GM21367 (cell line): ENCODE measurements at regions not wholly inside any gene's neighbourhood (a gene's known extent, or its start where the extent isn't known, plus 50 kb on each side); places are given as distances from the start of the nearest gene placed in this dataset.
"Not testable (repeated sequence)": the region's sequence is repeated elsewhere in the genome, so short reads cannot be mapped to it uniquely, and the experiment has no call there.

Source experiments
- ATAC-seq: cut with Tn5 transposase; IDR thresholded peaks from one replicate; pipeline ENCODE4 v1.9.1; 2021; ENCODE audit not compliant: unreplicated experiment

DNA sequence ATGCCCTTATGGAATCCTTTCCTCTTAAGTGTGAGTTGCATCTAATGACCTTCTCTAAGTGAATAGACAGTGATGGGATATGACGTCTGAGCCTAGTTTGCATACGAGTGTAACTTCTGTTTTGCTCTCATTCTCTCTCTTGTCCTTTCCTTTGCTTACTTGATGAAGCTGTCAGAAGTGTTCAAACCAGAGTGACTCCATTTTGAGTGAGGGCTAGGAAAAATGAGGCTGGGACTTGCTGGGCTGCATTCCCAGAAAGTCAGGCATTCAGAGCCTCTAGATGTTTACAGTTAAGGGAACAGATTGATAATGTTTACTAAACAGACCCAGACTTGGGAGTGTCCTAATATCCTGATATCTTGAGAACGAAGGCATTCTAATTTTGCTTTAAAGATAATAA is 311.2 kb upstream of the SOX4 start:
- ATAC-seq, result not testable (repeated sequence)

DNA sequence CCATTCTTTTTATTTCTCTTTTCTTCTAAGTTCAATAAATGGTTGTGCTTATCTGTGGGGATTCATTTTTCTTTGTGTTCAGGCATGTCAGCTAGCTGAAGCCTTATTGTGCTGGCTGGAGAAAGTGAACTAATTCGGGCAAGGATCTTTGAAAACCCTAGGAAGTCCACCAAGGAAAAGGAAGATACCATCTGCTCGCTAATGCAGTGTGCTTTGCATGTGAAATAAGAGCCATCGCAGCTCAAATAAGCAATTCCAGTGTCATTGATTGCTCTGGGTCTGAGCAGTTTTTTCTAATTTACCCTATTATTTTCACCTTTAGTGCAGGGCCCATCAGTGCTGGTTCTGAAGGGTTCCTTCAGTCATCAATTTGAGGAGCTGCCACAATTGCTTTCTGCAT is 309.4 kb upstream of the SOX4 start:
- no peak for ATAC-seq

DNA sequence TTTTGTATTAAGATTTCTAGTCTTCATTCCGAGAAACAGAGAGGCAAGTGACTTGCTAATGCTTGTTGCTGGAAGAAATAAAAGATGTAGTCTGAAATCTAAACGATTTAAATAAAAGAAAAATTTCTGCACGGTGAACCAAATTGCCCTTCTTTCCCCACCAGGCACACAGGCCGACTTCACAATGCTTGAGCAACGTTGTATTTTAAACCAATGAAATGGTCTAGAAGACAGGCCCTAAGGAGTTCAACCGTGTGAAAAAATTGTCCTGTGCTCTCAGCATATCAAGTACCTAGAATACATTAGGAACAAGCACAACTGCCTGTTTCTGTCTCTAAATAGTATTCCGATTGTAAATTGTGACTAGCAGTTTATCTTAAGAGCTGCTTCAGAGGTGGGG is 308.8 kb upstream of the SOX4 start:
- ATAC-seq, result no peak

DNA sequence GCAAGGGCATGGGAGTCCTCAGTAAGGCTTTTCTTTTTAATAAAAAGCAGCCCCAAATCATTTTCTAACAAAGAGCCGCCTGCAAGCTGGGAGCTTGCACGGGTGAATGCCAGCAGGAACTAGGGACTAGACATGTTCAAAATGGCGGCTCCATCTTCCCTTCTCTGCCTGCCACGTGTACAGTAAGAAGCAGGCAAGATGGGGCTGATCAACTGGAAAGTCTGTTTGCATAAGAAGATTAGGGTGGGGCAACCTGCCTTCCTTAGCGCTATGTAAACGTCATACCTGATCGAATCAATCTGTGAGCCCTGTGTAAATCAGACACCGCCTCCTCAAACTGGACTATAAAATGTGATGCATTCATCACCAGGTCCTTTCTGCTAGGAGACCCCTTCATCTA is 299.4 kb upstream of the SOX4 start:
- no peak for ATAC-seq

DNA sequence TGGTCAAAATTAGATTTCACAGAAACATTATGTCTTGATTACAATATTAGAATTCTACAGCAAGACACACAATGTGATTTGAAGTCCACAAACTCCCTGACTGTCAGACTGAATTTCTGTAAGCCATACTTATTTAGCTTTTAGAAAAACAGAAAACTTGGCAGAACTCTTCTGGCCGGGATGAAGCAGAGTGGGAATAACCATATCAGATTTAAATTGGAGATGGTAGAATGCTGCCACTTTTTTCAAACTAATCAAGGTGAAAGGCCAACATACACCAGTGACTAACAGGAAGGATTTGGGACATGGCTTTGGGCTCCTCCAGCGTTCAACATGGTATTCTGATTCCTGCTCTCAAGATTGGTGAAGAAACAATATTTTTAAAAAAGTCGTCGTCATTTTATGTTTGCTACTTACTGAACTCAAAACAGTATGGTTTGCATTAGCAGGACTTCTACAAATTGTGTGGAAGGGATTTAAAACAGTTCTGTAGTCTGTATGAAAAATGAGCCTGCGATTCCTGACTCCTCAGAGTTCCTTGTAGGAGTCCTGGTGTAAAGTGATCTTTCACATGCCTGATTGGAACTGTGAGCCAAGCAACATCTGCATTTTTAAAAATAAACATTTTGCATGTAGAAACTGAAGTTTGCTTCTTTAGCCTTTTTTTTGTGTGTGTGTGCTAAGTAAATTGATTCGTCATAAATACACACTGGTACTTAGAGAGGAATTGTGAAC is 297.9 kb upstream of the SOX4 start:
- ATAC-seq, result no peak

DNA sequence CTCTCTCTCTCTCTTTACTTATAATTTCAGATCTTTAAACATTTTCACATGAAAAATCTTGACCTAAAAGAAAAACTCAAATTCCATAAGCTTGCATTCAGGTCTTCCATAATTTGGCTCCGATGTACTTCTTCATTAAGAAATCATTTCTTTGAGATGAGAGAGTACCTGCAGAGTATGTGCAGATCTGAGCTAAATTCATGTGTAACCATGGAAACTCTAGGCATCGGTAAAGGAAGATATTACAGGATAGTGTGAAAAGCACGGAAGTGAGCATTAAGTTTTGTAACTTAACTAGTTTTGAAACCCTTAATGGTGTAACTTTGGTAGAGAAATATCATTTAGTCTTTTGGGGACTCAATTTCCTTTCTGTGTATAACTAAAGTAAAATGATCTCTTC is 295.9 kb upstream of the SOX4 start:
- no peak for ATAC-seq

DNA sequence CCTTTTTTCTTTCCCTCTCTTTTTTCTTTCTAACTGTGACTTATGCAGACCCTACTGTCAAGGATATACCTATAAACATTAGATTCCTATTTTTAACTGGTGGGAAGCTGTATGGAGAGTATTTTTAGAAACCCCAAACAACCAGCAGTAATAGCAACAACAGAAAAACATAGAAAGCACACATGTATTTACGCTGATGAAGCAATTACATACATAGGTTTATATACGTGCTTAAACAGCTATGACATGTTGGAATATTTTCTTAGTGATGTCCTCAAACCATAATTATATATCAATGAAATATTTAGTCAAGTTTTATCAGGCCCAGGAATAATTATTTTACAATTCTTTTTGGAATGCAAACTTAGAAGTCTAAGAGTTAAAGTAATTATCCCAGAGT is 294.3 kb upstream of the SOX4 start:
- ATAC-seq, result no peak

DNA sequence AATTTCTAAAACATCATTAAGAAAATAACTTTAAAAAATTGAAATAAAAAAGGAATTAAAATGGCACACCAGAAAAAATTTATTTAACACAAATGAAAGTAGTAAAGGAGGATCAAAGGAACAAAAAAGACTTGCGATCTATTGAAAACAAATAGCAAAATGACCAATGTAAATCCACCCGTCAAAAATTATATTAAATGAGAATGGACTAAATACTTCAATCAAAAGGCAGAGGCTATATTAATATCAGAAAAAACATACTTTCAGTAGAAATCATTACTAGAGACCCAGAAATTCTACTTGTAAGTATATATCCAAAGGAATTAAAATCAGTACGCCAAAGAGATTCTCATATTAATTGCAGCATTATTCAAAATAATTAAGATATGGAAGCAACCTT is 293.1 kb upstream of the SOX4 start:
- no peak for ATAC-seq

DNA sequence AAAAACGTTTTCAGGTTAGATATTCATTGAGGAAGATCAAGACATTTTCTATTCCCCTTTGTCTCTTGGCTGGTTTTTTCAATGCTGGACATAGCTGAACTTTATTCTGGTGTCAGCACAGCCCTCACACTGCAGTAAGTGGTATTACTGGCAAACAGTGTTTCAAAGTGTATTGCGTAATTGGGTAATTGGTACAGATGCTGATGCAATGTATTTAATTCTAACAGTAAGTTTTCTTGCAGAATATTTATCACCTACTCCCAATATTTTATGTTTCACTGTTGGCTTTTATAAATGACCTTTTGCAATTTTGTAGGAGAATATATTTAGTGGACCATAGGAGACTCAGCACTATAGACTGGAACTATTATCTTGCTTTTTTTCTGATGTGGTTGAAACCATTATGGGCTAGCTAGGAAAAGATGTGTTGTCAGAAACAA is 287.6 kb upstream of the SOX4 start:
- ATAC-seq, result no peak

DNA sequence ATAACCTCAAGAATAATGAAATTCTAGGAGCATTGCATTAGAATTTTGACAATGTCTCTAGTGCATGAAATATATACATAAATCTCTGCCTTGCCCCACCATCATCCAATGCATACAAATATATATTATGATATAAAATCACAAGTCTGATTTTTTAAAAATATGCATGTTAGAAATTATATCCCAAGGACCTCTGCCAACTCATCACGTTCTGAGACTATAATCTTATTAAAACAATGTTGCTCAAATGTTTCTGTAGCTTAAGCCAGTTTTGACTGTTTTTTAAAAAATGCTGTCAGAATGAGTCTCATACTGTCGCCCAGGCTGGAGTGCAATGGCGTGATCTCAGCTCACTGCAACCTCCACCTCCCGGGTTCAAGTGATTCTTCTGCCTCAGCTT is 287.0 kb upstream of the SOX4 start:
- no peak for ATAC-seq

DNA sequence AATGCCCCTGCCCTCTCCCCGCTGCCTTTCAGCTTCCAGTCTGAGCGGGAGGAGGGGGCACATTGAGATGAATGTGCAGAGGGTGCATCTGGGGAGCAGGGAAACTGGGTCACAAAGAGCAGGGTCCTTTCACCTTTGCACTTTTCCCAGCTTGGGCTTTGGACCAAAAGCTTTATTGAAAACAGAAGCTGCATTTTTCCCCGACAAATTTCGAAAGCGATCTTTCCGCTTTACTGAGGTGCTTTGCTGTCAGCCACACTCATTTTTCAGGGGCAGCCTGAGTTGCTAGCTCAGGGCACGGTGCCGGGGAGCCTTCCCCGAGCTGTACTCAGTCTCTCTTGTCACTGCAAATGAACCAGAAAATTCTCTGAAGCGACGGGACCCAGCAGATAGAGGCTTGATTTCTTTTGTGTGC is 283.7 kb upstream of the SOX4 start:
- no peak for ATAC-seq

DNA sequence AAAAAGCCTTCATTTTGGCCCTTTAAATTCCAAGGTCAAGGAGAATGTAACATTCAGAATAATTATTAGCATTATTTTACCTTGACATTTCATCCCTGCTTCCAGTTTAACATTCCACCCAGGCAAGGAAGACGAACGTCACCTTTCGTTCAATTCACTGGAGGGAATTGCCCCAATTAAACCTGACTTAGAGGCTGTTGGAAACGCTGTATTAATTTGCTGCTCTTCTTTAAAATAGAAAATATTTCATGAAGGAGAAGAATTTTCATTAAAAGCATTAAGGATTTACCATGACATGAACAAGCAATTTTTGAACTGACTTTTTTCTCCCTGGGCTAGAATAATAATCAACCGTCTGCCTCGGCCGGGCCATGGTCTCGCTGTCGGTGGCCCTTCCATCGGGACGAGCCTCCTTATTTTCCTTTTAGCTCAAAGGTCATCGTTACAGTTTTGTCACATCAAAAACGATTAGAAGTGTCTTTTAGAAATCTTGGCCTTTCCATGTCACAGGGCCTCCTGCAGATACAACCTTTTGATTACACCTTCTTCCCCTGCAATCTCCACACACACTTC is 282.9 kb upstream of the SOX4 start:
- ATAC-seq, result no peak

DNA sequence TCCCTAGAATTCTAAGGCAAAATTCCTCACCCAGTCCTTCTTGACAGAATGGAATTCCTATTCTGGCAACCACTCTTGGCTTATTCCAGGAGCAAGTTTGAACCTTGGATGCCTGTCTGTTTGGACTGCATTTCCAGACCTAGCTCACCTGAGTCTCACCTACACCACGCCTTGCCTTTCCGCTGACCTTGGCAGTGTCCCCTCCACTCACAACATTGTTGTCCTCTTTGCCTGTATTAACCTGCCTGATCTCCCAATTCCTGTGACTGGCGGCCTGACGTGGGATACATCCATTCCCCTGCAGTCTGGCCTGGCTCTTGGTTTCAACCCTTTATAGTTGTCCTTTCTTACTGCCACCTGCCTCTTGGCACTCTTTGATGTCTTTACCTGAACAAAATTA is 281.4 kb upstream of the SOX4 start:
- no peak for ATAC-seq

DNA sequence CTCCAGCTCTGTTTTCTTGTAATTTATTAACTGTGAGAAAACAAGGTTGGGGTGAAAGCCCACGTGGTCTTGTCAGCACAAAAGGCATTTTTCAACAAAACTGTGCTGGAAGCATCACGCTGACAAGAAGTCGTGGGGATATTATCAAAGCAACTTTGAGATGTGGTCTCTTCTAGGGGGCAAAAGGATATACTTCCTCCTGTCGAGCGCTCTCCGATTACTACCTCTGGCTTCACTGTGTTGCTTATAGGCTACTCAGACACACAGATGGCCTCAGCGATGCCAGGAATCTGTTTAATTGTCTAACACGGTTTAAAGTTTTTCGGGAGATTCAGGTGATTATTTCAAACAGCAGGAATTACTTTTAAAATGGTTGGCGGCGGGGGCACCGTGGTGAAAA is 275.9 kb upstream of the SOX4 start:
- no peak for ATAC-seq

DNA sequence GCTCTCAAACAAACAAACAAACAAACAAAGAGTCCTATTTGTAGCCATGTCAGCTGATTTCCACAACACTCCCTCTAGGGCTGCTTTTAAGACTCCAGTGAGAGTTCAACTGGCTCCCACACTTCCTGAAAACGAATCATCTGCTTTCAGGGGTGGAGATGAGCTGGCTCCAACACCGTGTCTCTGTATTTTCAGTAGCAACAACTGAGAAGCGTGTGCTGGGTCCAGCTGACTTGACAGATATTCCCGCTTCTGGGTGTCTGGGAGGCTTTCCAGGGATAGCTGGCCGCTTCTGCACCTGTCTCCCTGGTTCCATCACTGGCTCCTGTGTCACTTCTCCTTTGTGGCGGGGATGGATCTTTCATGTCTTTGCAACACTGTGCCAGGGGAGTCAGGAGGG is 272.5 kb upstream of the SOX4 start:
- no peak for ATAC-seq

DNA sequence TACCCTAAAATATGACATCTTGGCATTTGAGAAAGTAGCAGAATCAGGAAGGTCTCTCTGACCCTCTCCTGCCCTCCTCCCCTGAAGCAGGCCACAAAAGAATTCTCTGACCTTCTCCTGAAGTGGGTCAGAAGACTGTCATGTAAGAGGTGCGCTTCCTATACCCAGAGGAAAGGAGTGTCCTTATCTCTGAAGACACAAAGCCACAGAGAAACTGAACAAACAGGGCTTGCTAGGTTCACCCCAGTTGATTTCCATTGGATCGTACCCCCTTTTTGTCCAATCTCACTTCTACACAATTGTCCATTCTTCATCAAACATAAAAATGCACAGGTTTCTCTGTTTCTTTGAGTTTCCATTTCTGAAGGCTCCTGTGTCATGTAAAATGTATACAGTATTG is 272.0 kb upstream of the SOX4 start:
- ATAC-seq, result no peak

DNA sequence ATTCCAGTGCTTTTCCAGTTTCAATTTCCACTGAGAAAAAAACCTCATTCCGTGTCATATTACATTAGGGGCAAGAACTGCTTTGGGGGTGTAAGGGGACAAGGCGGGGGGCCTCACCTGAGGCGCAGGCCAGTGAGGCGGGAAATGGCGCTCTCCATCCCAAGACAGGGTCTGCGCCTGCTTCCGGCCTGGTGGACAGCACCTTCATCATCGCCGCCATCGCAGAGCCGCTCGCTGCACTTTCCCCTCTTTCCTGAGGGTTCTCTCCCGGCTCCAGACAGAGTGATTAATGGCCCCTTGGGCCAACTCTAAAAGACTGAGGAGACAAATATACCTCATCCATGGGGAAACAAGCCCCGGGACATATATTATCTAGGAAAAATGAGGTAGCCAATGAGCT is 270.0 kb upstream of the SOX4 start:
- no peak for ATAC-seq

DNA sequence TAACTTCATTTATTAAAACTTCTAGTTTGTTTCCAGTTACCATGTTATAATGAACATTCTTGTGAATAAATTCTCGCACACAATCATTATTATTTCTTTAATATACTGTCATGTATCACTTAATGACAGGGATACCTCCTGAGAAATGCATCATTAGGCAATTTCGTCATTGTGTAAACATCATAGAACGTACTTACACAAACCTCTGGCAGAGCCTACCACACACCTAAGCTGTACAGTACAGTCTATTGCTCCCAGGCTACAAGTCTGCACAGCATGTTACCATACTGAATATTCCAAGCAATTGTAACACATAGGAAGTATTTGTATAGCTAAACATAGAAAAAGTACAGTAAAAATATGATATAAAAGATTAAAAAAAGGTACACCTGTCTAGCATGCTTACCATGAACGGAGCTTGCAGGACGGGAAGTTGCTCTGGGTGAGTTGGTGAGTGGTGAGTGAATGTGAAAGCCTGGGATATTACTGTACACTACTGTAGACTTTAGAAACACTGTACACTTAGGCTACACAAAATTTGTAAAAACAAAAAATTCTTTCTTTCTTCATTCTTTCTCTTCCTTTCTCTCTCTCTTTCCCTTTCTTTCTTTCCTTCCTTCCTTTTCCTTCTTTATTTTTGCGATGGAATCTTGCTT is 268.2 kb upstream of the SOX4 start:
- ATAC-seq, result no peak

DNA sequence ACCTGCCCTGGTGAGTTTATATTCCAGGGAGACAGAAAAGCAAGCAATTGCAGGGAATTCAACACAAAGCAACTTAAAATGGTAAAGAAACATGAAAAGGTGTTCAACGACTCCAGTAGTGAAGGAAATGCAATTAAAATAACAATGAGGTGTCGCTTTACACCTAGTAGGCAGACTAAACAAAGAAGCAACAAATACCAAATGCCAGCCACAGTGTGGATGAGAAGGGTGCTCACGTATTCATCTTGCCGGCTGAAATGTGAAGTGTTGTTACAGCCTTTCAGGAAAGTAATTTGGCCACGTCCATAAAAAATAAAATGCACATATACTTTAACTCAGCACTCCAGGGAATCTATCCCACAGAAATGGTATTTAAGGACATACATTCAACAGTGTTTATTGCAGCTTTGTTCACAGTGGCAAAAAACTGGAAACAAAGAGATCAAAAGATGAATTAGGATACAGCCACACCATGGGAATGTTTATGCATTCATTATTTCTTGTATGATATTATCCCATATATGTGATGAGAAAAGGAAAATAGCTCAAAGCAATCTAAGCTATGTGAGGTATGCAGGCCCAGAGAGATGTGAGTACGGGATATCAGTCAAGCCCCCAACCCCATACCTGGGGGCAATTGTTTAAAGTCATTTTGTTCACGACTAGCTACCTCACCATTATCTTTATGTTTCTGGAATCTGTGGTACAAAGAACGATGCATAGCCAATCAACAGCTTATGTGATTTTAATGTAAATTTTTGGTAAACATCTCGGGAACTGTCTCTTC is 266.0 kb upstream of the SOX4 start:
- ATAC-seq, result no peak

DNA sequence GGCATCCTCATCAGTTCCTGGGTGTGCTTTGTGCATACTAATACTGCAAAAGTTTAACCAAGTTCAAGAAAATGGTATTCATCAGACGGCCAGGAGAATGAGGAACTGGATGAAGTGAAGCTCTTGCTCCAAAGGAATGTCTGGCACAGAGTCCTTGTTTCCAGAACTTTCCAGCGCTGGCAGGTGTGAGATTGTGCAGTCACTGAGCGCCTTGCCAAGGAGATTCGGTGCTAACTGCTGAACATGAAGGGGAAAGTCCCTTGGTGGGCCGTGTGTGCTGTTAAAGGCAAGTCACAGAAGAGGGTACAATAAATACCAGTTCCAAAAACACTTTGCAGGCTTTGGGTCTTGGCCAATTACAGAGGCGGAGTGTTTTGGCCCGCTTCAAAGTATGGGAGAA is 262.3 kb upstream of the SOX4 start:
- no peak for ATAC-seq

DNA sequence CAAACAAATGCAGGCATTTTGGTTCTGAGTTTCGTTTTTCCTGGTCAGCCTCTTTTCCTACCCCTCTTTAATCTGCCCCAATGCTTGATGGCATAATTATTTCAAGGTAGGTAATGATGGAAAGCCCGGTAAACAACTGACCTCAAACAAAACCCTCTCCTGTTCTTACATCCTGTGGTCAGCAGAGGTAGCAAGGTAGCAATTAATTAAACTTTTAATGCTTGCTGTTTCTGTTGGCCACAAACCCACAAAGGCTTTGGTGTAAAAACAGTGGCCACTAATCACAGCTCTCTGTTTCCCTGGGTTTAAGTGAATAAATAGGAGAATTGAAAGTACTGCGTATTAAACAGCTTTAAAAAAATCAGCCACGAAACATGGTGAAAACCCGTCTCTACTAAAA is 261.5 kb upstream of the SOX4 start:
- ATAC-seq, result no peak

DNA sequence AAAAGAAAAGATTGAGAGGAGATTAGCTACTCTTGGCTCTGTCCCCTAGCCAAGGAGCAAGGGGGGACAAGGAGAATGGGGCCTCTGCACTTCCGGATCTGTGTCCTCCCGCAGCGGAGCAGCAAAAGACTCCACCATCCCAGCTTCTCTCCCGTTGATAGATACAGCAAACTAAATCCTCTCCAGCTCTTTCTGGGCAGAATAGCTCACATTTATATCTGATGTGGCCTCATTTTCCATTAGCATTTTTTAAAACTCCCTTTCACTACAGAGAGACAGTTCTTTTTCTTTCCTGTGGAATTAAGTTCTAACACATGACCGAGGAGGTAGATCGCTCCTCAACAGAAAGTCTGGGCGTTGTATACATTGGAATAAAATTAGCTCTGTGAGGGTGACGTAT is 260.9 kb upstream of the SOX4 start:
- ATAC-seq, result no peak
